OCI-LY3 (cell line): ENCODE measurements at regions not wholly inside any gene's neighbourhood (a gene's known extent, or its start where the extent isn't known, plus 50 kb on each side); places are given as distances from the start of the nearest gene placed in this dataset.

ENCODE experiments used
- H2AFZ ChIP-seq: fragments of 200-600, 300-600 bp; shearing (Covaris generic); 2 replicates; pipeline ENCODE4 v1.6.0; 2014; ENCODE audit warnings: antibody characterized with exemption, low read depth, low read length
- H3K27ac ChIP-seq: fragments of 200-600, 300-600 bp; sonication (generic); 2 replicates; pipeline ENCODE4 v1.5.1; 2014; ENCODE audit warnings: mild to moderate bottlenecking, low read length, moderate library complexity, mixed read lengths
- H3K27me3 ChIP-seq: fragments of 200-600, 300-600 bp; sonication (generic); 2 replicates; pipeline ENCODE4 v1.6.1; 2014; ENCODE audit warnings: low read depth, low read length, mixed read lengths
- H3K36me3 ChIP-seq: fragments of 200-600, 300-600 bp; sonication (generic); replicated peaks from 2 replicates; pipeline ENCODE3; 2014; ENCODE audit warnings: low read depth, low read length, mixed read lengths
- H3K4me1 ChIP-seq: fragments of 300-600, 200-600 bp; sonication (generic); 2 replicates; pipeline ENCODE4 v1.6.1; 2014; ENCODE audit warnings: low read length, mixed read lengths
- H3K4me2 ChIP-seq: fragments of 200-600, 300-600 bp; sonication (generic); 2 replicates; pipeline ENCODE4 v1.6.1; 2014; ENCODE audit warnings: low read length, mixed read lengths
- H3K4me3 ChIP-seq: fragments of 300-600, 200-600 bp; sonication (generic); 2 replicates; pipeline ENCODE4 v1.5.1; 2014; ENCODE audit warnings: antibody characterized with exemption, mild to moderate bottlenecking, low read length, moderate library complexity
- H3K79me2 ChIP-seq: fragments of 300-600, 200-600 bp; shearing (Covaris generic); 2 replicates; pipeline ENCODE4 v1.6.1; 2014; ENCODE audit warnings: mild to moderate bottlenecking, low read length, mixed read lengths
- H3K9ac ChIP-seq: fragments of 300-600, 200-600 bp; shearing (Covaris generic); 2 replicates; pipeline ENCODE4 v1.6.0; 2014; ENCODE audit warnings: mild to moderate bottlenecking, low read length, moderate library complexity
- H3K9me3 ChIP-seq: fragments of 200-600, 300-600 bp; shearing (Covaris generic); 2 replicates; pipeline ENCODE4 v1.6.1; 2014; ENCODE audit warnings: low read length, mixed read lengths; ENCODE audit not compliant: insufficient read depth
- H4K20me1 ChIP-seq: fragments of 200-600, 300-600 bp; sonication (generic); 2 replicates; pipeline ENCODE4 v1.6.1; 2016; ENCODE audit warnings: low read length, mixed read lengths; ENCODE audit not compliant: insufficient read depth
- CTCF ChIP-seq: fragments of 200-600, 300-600 bp; sonication (generic); IDR thresholded peaks from 2 replicates; pipeline ENCODE4 v1.5.1; 2014; ENCODE audit warnings: antibody characterized with exemption, low read length, low read depth
- EZH2phosphoT487 ChIP-seq: fragments of 200-600 bp; shearing (Covaris generic); IDR thresholded peaks from 2 replicates; pipeline ENCODE4 v1.6.1; 2018; ENCODE audit warnings: antibody characterized with exemption, mixed run types, low read depth

- Histone ChIP-seq H3K9ac (no peak overlapping the region), H4K20me1 (no peaks in the 10 kb centered on the region), H3K79me2 (no peaks in the 10 kb centered on the region), H3K4me1 (peaks cover 7% of the 10 kb centered on the region), H3K27me3 (no peaks in the 10 kb centered on the region), H3K27ac (no peak overlapping the region), H3K9me3 (no peaks in the 10 kb centered on the region), H3K4me3 (no peak overlapping the region), H3K4me2 (no peak overlapping the region), H2AFZ (no peak overlapping the region), H3K36me3 (no peaks in the 10 kb centered on the region)
- TF ChIP-seq CTCF (no peak), EZH2phosphoT487 (no peak)
Measured at GRCh38 chr3:104594491-104594890, 772.2 kb upstream of the ALCAM start.

DNA sequence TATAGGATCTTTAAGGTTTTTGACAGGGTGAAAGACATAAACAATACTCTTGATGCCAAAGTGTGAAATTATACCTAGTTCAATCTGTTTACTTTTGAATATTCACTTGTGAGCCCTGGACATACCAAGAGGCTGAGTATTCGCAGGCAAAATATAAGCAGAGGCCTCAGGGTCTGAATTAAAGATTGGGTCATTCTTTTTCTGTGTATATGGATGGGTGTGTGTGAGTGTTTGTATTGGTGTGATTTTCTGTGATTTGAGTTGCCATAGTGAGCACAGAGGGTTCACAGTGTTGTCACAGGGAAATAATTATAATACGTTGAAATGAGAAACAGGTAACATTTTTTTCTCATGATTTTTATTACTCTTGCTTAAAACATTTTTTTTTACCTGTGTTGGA, 770.7 kb upstream of the ALCAM start:
- H2AFZ ChIP-seq: no peak overlapping the region

DNA sequence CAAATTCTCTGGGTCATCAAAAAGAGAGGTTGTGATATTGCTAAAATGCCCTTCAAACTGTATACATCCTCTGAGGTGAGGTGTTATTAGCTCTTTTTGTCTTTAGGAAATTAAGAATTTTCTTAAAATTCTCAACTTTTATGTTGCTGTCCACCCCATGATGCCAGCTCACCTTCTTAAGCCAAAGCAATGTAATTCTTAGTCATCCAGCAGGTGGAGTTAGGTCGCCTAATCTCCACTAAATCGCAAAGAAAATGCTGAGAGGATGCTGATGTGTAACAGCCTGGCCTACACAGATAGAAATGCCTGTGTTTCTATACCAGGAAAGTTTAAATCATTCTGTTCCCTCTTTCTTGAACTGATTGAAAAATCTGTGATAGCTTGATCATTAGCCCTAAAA, 770.2 kb upstream of the ALCAM start:
- Histone ChIP-seq H3K27me3 (no peaks in the 10 kb centered on the region), H2AFZ (no peak overlapping the region), H3K36me3 (no peaks in the 10 kb centered on the region), H3K4me2 (no peak overlapping the region), H4K20me1 (no peaks in the 10 kb centered on the region), H3K4me1 (peaks cover 7% of the 10 kb centered on the region), H3K79me2 (no peaks in the 10 kb centered on the region), H3K9ac (no peak overlapping the region), H3K4me3 (no peak overlapping the region), H3K27ac (no peak overlapping the region), H3K9me3 (no peaks in the 10 kb centered on the region)
- TF ChIP-seq EZH2phosphoT487 (no peak), CTCF (peak; percentile 66)

More for the DNA sequence above, 770.7 kb upstream of the ALCAM start:
- H3K36me3 ChIP-seq: no peaks in the 10 kb centered on the region
- H3K9ac ChIP-seq: no peak overlapping the region
- H3K4me3 ChIP-seq: no peak overlapping the region
- peaks cover 7% of the 10 kb centered on the region for H3K4me1 ChIP-seq
- TF ChIP-seq CTCF (no peak), EZH2phosphoT487 (no peak)
- H3K27me3 ChIP-seq: no peaks in the 10 kb centered on the region
- H3K79me2 ChIP-seq: no peaks in the 10 kb centered on the region
- no peak overlapping the region for H3K4me2 ChIP-seq
- no peaks in the 10 kb centered on the region for H3K9me3 ChIP-seq
- H3K27ac ChIP-seq: no peak overlapping the region
- no peaks in the 10 kb centered on the region for H4K20me1 ChIP-seq

- no peak overlapping the region for H3K4me3 ChIP-seq
- H3K9ac ChIP-seq: no peak overlapping the region
- TF ChIP-seq EZH2phosphoT487 (no peak), CTCF (no peak)
- H3K4me1 ChIP-seq: no peaks in the 10 kb centered on the region
- no peaks in the 10 kb centered on the region for H4K20me1 ChIP-seq
- H3K27ac ChIP-seq: no peak overlapping the region
- no peaks in the 10 kb centered on the region for H3K27me3 ChIP-seq
- no peaks in the 10 kb centered on the region for H3K79me2 ChIP-seq
- H3K4me2 ChIP-seq: no peak overlapping the region
- H3K9me3 ChIP-seq: no peaks in the 10 kb centered on the region
- no peak overlapping the region for H2AFZ ChIP-seq
- no peaks in the 10 kb centered on the region for H3K36me3 ChIP-seq
Measured at GRCh38 chr3:104598848-104599511, 767.7 kb upstream of the ALCAM start.
